MM.1S (cell line): ENCODE measurements at regions not wholly inside any gene's neighbourhood (a gene's known extent, or its start where the extent isn't known, plus 50 kb on each side); places are given as distances from the start of the nearest gene placed in this dataset.

ENCODE experiments used
- DNase-seq: peaks from one replicate; pipeline ENCODE4 v3.0.0-alpha.2; 2015
- H2AFZ ChIP-seq: fragments of 300-600 bp; sonication (generic); 2 replicates; pipeline ENCODE4 v1.6.0; 2016; ENCODE audit warnings: antibody characterized with exemption, low read length
- H3F3A ChIP-seq: fragments of 300-600 bp; sonication (generic); 2 replicates; pipeline ENCODE4 v1.6.1; 2016; ENCODE audit warnings: mild to moderate bottlenecking, antibody characterized with exemption, low read length, moderate library complexity, mixed read lengths; ENCODE audit not compliant: insufficient read depth
- H3K27ac ChIP-seq: fragments of 300-600 bp; sonication (generic); 2 replicates; pipeline ENCODE4 v1.5.1; 2016; ENCODE audit warnings: mild to moderate bottlenecking, low read length
- H3K27me3 ChIP-seq: fragments of 300-600 bp; sonication (generic); replicated peaks from 2 replicates; pipeline ENCODE4 v1.6.0; 2016; ENCODE audit warnings: low read length; ENCODE audit not compliant: insufficient read depth
- H3K36me3 ChIP-seq: fragments of 300-600 bp; sonication (generic); replicated peaks from 2 replicates; pipeline ENCODE4 v1.6.1; 2016; ENCODE audit warnings: mild to moderate bottlenecking, low read length, mixed read lengths; ENCODE audit not compliant: insufficient read depth
- H3K4me1 ChIP-seq: fragments of 300-600 bp; sonication (generic); 2 replicates; pipeline ENCODE4 v1.6.1; 2016; ENCODE audit warnings: low read length, mixed read lengths
- H3K4me2 ChIP-seq: fragments of 300-600 bp; sonication (generic); 2 replicates; pipeline ENCODE4 v1.6.0; 2016; ENCODE audit warnings: low read depth, low read length
- H3K4me3 ChIP-seq: fragments of 300-600 bp; sonication (generic); 2 replicates; pipeline ENCODE4 v1.5.1; 2016; ENCODE audit warnings: low read length, mixed read lengths
- H3K79me2 ChIP-seq: fragments of 300-600 bp; sonication (generic); 2 replicates; pipeline ENCODE4 v1.6.1; 2016; ENCODE audit warnings: mixed run types, low read length, mixed read lengths
- H3K9ac ChIP-seq: fragments of 300-600 bp; sonication (generic); 2 replicates; pipeline ENCODE4 v1.6.1; 2016; ENCODE audit warnings: low read length, mixed read lengths
- H3K9me2 ChIP-seq: fragments of 300-600 bp; sonication (generic); replicated peaks from 2 replicates; pipeline ENCODE4 v1.6.1; 2016; ENCODE audit warnings: mild to moderate bottlenecking, low read length, mixed read lengths; ENCODE audit not compliant: insufficient read depth
- H3K9me3 ChIP-seq: fragments of 300-600 bp; sonication (generic); replicated peaks from 2 replicates; pipeline ENCODE4 v1.6.1; 2016; ENCODE audit warnings: mild to moderate bottlenecking, low read length, mixed read lengths; ENCODE audit not compliant: insufficient read depth
- H4K20me1 ChIP-seq: fragments of 300-600 bp; sonication (generic); 2 replicates; pipeline ENCODE4 v1.6.1; 2016; ENCODE audit warnings: mild to moderate bottlenecking, low read length, moderate library complexity, mixed read lengths; ENCODE audit not compliant: insufficient read depth
- EZH2 ChIP-seq: fragments of 300-600 bp; sonication (generic); optimal IDR thresholded peaks from 2 replicates; pipeline ENCODE3; 2017; ENCODE audit warnings: low read depth, mild to moderate bottlenecking, antibody characterized with exemption, low read length, mixed read lengths
- EZH2phosphoT487 ChIP-seq: fragments of 300-600 bp; sonication (generic); IDR thresholded peaks from 2 replicates; pipeline ENCODE4 v1.6.1; 2018; ENCODE audit warnings: antibody characterized with exemption, low read length
- TF ChIP-seq, protein P1 (sequence below): fragments of 300-600 bp; sonication (generic); IDR thresholded peaks from 2 replicates; pipeline ENCODE4 v1.5.1; 2016; ENCODE audit warnings: antibody characterized with exemption, low read length, mixed read lengths

DNA sequence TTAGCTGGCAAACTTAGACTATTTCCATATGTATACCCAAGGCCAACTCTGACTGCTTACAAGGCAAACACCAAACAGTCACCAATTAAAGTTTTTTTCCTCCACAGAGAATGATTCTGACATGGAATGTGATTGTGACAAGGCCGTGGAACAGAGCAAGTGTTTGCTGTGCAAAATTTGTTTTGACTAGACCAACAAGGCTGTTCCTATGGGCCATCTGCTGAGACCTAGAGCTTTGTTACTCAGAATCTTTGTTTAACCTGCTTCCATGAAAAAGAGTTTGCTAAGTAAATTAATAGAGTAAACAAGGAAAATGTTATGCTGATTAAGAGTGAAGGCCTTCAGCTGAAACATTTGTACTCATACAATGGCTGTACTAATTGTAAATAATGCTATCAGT, 51.6 kb upstream of the IMPG1 start:
- Histone ChIP-seq H4K20me1 (no peaks in the 10 kb centered on the region), H3K4me1 (no peaks in the 10 kb centered on the region), H3K9ac (no peak overlapping the region), H3K9me3 (no peaks in the 10 kb centered on the region), H3K9me2 (no peaks in the 10 kb centered on the region), H3K4me3 (no peak overlapping the region), H2AFZ (no peak overlapping the region), H3F3A (no peaks in the 10 kb centered on the region), H3K27ac (no peak overlapping the region), H3K79me2 (no peaks in the 10 kb centered on the region), H3K27me3 (no peaks in the 10 kb centered on the region), H3K36me3 (no peaks in the 10 kb centered on the region), H3K4me2 (no peak overlapping the region)
- TF ChIP-seq EZH2phosphoT487 (no peak), EZH2 (no peak)
- TF ChIP-seq, protein P1, sequence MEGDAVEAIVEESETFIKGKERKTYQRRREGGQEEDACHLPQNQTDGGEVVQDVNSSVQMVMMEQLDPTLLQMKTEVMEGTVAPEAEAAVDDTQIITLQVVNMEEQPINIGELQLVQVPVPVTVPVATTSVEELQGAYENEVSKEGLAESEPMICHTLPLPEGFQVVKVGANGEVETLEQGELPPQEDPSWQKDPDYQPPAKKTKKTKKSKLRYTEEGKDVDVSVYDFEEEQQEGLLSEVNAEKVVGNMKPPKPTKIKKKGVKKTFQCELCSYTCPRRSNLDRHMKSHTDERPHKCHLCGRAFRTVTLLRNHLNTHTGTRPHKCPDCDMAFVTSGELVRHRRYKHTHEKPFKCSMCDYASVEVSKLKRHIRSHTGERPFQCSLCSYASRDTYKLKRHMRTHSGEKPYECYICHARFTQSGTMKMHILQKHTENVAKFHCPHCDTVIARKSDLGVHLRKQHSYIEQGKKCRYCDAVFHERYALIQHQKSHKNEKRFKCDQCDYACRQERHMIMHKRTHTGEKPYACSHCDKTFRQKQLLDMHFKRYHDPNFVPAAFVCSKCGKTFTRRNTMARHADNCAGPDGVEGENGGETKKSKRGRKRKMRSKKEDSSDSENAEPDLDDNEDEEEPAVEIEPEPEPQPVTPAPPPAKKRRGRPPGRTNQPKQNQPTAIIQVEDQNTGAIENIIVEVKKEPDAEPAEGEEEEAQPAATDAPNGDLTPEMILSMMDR = no peak
- no peak for DNase-seq
